ENCODE measurements at regions not wholly inside any gene's neighbourhood (a gene's known extent, or its start where the extent isn't known, plus 50 kb on each side); places are given as distances from the start of the nearest gene placed in this dataset.
A peak's percentile ranks its signal among the peaks of the same experiment; 100 is the strongest.

GRCh38 chr7:85890244-85890811 lies 703.5 kb upstream of the SEMA3D start:
- Histone ChIP-seq H3K27ac (ENCODE audit: low read depth in 1 of 2, low read length in 2 of 2) (no peak overlapping the region), H3K4me2 (replicated peaks; ENCODE audit: extremely low read depth, low read length, poor library complexity, severe bottlenecking) (no peak overlapping the region), H3K9me3 (replicated peaks in 1 of 2; ENCODE audit: control insufficient read depth in 1 of 2, insufficient read depth in 1 of 2, low read length in 2 of 2) (no peaks in the 10 kb centered on the region), H2AFZ (ENCODE audit: insufficient read depth, low read depth, low read length, poor library complexity, severe bottlenecking) (no peak overlapping the region), H3K27me3 (ENCODE audit: control insufficient read depth in 2 of 2, insufficient read depth in 2 of 2, low read length in 2 of 2) (no peaks in the 10 kb centered on the region), H3K36me3 (replicated peaks in 1 of 2; ENCODE audit: control insufficient read depth in 1 of 2, insufficient read depth in 2 of 2, low read length in 2 of 2) (no peaks in the 10 kb centered on the region), H3K9ac (ENCODE audit: insufficient read depth, low read length, poor library complexity, severe bottlenecking) (no peak overlapping the region), H3K4me1 (ENCODE audit: control insufficient read depth in 1 of 2, insufficient read depth in 2 of 2, low read length in 2 of 2) (no peaks in the 10 kb centered on the region), H3K4me3 (replicated peaks in 1 of 3; ENCODE audit: low read depth in 2 of 3, low read length in 3 of 3) (no peak overlapping the region), H3K79me2 (ENCODE audit: insufficient read depth, low read length) (no peaks in the 10 kb centered on the region), H4K20me1 (ENCODE audit: insufficient read depth, low read length) (no peaks in the 10 kb centered on the region)
- TF ChIP-seq CTCF (IDR thresholded peaks at IDR 0.05), result peak; percentile 28
- Mint-ChIP-seq H3K27me3 (ENCODE audit: low read depth in 3 of 3) (peaks cover 0 to 2% (median 0%) of the 10 kb centered on the region in 3 donors), H3K4me3 (no peak overlapping the region), H3K36me3 (no peaks in the 10 kb centered on the region), H3K27ac (no peak overlapping the region), H3K9me3 (no peaks in the 10 kb centered on the region), H3K4me1 (no peaks in the 10 kb centered on the region)
- intact Hi-C loops (cut with micrococcal nuclease), result no loop called here
- DNase-seq, result no peak

- Histone ChIP-seq H3K27me3 (ENCODE audit: control insufficient read depth in 2 of 2, insufficient read depth in 2 of 2, low read length in 2 of 2) (no peaks in the 10 kb centered on the region), H3K9ac (ENCODE audit: insufficient read depth, low read length, poor library complexity, severe bottlenecking) (no peak overlapping the region), H3K27ac (ENCODE audit: low read depth in 1 of 2, low read length in 2 of 2) (no peak overlapping the region), H4K20me1 (ENCODE audit: insufficient read depth, low read length) (no peaks in the 10 kb centered on the region), H2AFZ (ENCODE audit: insufficient read depth, low read depth, low read length, poor library complexity, severe bottlenecking) (no peak overlapping the region), H3K79me2 (ENCODE audit: insufficient read depth, low read length) (no peaks in the 10 kb centered on the region), H3K4me1 (ENCODE audit: control insufficient read depth in 1 of 2, insufficient read depth in 2 of 2, low read length in 2 of 2) (no peaks in the 10 kb centered on the region), H3K36me3 (replicated peaks in 1 of 2; ENCODE audit: control insufficient read depth in 1 of 2, insufficient read depth in 2 of 2, low read length in 2 of 2) (no peaks in the 10 kb centered on the region), H3K9me3 (replicated peaks in 1 of 2; ENCODE audit: control insufficient read depth in 1 of 2, insufficient read depth in 1 of 2, low read length in 2 of 2) (no peaks in the 10 kb centered on the region), H3K4me2 (replicated peaks; ENCODE audit: extremely low read depth, low read length, poor library complexity, severe bottlenecking) (no peak overlapping the region), H3K4me3 (replicated peaks in 1 of 3; ENCODE audit: low read depth in 2 of 3, low read length in 3 of 3) (no peak overlapping the region)
- Mint-ChIP-seq H3K36me3 (no peaks in the 10 kb centered on the region), H3K4me3 (no peak overlapping the region), H3K4me1 (no peaks in the 10 kb centered on the region), H3K27ac (no peak overlapping the region), H3K27me3 (ENCODE audit: low read depth in 3 of 3) (peaks cover 0 to 2% (median 0%) of the 10 kb centered on the region in 3 donors), H3K9me3 (no peaks in the 10 kb centered on the region)
- no peak for TF ChIP-seq CTCF (IDR thresholded peaks at IDR 0.05)
- DNase-seq, result no peak
- intact Hi-C loops (cut with micrococcal nuclease), result no loop called here
Measured at GRCh38 chr7:85887133-85887532, 700.3 kb upstream of the SEMA3D start.
